Nephron (organoid): ENCODE measurements at regions not wholly inside any gene's neighbourhood (a gene's known extent, or its start where the extent isn't known, plus 50 kb on each side); places are given as distances from the start of the nearest gene placed in this dataset.
A peak's percentile ranks its signal among the peaks of the same experiment; 100 is the strongest.

ENCODE experiments used
- H3K27ac Mint-ChIP-seq, 3 experiments: 2 replicates each; pipeline ENCODE4 v1.8.0; 2020; ENCODE audit warnings: mixed read lengths in 3 of 3, mild to moderate bottlenecking in 2 of 3, moderate library complexity in 1 of 3
- H3K27me3 Mint-ChIP-seq: 2 replicates; pipeline ENCODE4 v1.8.0; 2021; ENCODE audit warnings: low read depth, mild to moderate bottlenecking, moderate library complexity, mixed read lengths
- H3K36me3 Mint-ChIP-seq: 2 replicates; pipeline ENCODE4 v1.8.0; 2020; ENCODE audit warnings: low read depth, mixed read lengths
- H3K4me1 Mint-ChIP-seq: 2 replicates; pipeline ENCODE4 v1.8.0; 2020; ENCODE audit warnings: mixed read lengths
- H3K4me3 Mint-ChIP-seq, 3 experiments: 2 replicates each; pipeline ENCODE4 v1.8.0; 2020; ENCODE audit warnings: mild to moderate bottlenecking in 3 of 3, mixed read lengths in 3 of 3, moderate library complexity in 2 of 3
- H3K9me3 Mint-ChIP-seq: 2 replicates; pipeline ENCODE4 v1.8.0; 2020; ENCODE audit warnings: mixed read lengths
- TF ChIP-seq, protein P1 (sequence below), 3 experiments: fragments of 200-600 bp; sonication (generic); IDR thresholded peaks; one replicate each; pipeline ENCODE4 v1.5.0; 2021; ENCODE audit warnings: antibody characterized with exemption in 3 of 3; ENCODE audit not compliant: unreplicated experiment in 3 of 3

- H3K27me3 Mint-ChIP-seq, result no peaks in the 10 kb centered on the region
- H3K27ac Mint-ChIP-seq, result no peak overlapping the region
- H3K9me3 Mint-ChIP-seq, result peaks cover 4% of the 10 kb centered on the region
- H3K36me3 Mint-ChIP-seq, result no peaks in the 10 kb centered on the region
- H3K4me3 Mint-ChIP-seq, result no peak overlapping the region
- H3K4me1 Mint-ChIP-seq, result no peaks in the 10 kb centered on the region
- TF ChIP-seq, protein P1, sequence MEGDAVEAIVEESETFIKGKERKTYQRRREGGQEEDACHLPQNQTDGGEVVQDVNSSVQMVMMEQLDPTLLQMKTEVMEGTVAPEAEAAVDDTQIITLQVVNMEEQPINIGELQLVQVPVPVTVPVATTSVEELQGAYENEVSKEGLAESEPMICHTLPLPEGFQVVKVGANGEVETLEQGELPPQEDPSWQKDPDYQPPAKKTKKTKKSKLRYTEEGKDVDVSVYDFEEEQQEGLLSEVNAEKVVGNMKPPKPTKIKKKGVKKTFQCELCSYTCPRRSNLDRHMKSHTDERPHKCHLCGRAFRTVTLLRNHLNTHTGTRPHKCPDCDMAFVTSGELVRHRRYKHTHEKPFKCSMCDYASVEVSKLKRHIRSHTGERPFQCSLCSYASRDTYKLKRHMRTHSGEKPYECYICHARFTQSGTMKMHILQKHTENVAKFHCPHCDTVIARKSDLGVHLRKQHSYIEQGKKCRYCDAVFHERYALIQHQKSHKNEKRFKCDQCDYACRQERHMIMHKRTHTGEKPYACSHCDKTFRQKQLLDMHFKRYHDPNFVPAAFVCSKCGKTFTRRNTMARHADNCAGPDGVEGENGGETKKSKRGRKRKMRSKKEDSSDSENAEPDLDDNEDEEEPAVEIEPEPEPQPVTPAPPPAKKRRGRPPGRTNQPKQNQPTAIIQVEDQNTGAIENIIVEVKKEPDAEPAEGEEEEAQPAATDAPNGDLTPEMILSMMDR (IDR thresholded peaks at IDR 0.05; ENCODE audit: unreplicated experiment in 3 of 3), result no peak
These were observed 80.6 kb downstream of the OXSM start for GRCh38 chr3:25870452-25870851.

- H3K4me3 Mint-ChIP-seq, result no peak overlapping the region
- no peaks in the 10 kb centered on the region for H3K27me3 Mint-ChIP-seq
- TF ChIP-seq, protein P1 (IDR thresholded peaks at IDR 0.05; ENCODE audit: unreplicated experiment in 3 of 3), result no peak
- no peaks in the 10 kb centered on the region for H3K4me1 Mint-ChIP-seq
- H3K9me3 Mint-ChIP-seq, result peaks cover 4% of the 10 kb centered on the region
- H3K27ac Mint-ChIP-seq, result no peak overlapping the region
- no peaks in the 10 kb centered on the region for H3K36me3 Mint-ChIP-seq
These were observed 82.4 kb downstream of the OXSM start for GRCh38 chr3:25872200-25872877.

- no peak overlapping the region for H3K4me3 Mint-ChIP-seq
- TF ChIP-seq, protein P1 (IDR thresholded peaks at IDR 0.05; ENCODE audit: unreplicated experiment in 3 of 3), result no peak
- no peaks in the 10 kb centered on the region for H3K27me3 Mint-ChIP-seq
- H3K4me1 Mint-ChIP-seq, result no peaks in the 10 kb centered on the region
- H3K36me3 Mint-ChIP-seq, result no peaks in the 10 kb centered on the region
- no peaks in the 10 kb centered on the region for H3K9me3 Mint-ChIP-seq
- no peak overlapping the region for H3K27ac Mint-ChIP-seq
These were observed 93.6 kb downstream of the OXSM start for GRCh38 chr3:25883492-25883891.

DNA sequence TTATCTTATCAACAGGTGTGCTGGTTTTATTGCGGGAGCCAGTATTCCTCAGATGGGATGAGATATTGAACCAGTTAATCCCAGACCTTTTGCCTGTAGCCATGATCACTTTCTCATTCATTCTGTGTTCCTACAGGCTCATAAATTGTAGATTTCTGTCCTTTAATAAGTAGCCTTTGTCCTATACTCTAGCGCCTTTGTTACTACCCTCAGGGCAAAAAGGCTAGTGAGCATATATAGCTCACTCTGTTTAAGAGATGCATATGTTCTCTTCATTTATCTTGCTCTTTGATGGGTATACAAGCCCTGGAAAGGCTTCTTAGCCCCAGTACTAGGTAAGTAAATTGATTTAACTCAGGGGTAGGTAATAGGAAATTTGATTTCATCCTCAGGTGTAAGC, 95.1 kb downstream of the OXSM start:
- H3K4me1 Mint-ChIP-seq, result no peaks in the 10 kb centered on the region

DNA sequence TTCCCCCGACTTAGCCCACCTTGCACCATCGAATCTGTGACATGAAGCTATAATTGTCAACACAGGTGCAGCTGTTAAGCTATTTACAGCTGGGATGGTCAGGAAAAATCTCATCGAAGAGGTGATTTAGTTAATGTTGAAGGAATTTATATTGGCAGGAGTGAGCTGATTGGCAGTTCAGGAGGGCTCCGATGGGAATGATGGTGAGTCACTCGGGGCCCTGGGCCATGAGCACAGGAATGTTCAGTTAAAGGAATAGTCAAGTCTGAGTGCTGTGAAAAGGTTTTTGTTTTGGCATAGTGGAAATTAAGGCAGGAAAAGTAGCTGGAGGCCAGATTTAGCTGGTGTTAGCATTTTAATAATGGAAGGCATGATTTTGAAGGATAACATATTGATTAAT, 95.7 kb downstream of the OXSM start:
- TF ChIP-seq, protein P1 (IDR thresholded peaks at IDR 0.05; ENCODE audit: unreplicated experiment in 3 of 3), result no peak
- peak overlapping the region in 1 of 3 experiments; percentile 18 for H3K27ac Mint-ChIP-seq
- no peaks in the 10 kb centered on the region for H3K36me3 Mint-ChIP-seq
- H3K4me3 Mint-ChIP-seq, result no peak overlapping the region
- no peaks in the 10 kb centered on the region for H3K4me1 Mint-ChIP-seq
- H3K27me3 Mint-ChIP-seq, result no peaks in the 10 kb centered on the region
- no peaks in the 10 kb centered on the region for H3K9me3 Mint-ChIP-seq

More for the DNA sequence above, 95.1 kb downstream of the OXSM start:
- no peak overlapping the region for H3K27ac Mint-ChIP-seq
- H3K9me3 Mint-ChIP-seq, result no peaks in the 10 kb centered on the region
- H3K27me3 Mint-ChIP-seq, result no peaks in the 10 kb centered on the region
- TF ChIP-seq, protein P1 (IDR thresholded peaks at IDR 0.05; ENCODE audit: unreplicated experiment in 3 of 3), result no peak
- no peak overlapping the region for H3K4me3 Mint-ChIP-seq
- no peaks in the 10 kb centered on the region for H3K36me3 Mint-ChIP-seq

DNA sequence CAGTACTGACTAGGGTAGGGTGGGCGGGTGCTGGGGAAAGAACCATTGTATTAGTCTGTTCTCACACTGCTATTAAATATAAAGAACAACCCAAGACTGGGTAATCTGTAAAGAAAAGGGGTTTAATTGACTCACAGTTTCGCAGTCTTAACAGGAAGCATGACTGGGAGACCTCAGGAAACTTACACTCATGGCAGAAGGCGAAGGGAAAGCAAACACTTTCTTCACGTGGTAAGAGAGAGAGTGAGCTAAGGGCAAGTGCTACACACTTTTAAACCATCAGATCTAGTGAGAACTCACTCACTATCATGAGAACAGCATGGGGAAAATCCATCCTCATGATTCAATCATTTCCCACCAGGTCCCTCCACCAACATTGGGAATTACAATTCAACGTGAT, 98.0 kb downstream of the OXSM start:
- H3K27me3 Mint-ChIP-seq, result no peaks in the 10 kb centered on the region

More for the DNA sequence above, 98.0 kb downstream of the OXSM start:
- Mint-ChIP-seq H3K27ac (no peak overlapping the region), H3K4me1 (no peaks in the 10 kb centered on the region), H3K4me3 (no peak overlapping the region), H3K9me3 (no peaks in the 10 kb centered on the region), H3K36me3 (no peaks in the 10 kb centered on the region)
- TF ChIP-seq, protein P1 (IDR thresholded peaks at IDR 0.05; ENCODE audit: unreplicated experiment in 3 of 3), result no peak
